ENCODE measurements at regions not wholly inside any gene's neighbourhood (a gene's known extent, or its start where the extent isn't known, plus 50 kb on each side); places are given as distances from the start of the nearest gene placed in this dataset.

DNA sequence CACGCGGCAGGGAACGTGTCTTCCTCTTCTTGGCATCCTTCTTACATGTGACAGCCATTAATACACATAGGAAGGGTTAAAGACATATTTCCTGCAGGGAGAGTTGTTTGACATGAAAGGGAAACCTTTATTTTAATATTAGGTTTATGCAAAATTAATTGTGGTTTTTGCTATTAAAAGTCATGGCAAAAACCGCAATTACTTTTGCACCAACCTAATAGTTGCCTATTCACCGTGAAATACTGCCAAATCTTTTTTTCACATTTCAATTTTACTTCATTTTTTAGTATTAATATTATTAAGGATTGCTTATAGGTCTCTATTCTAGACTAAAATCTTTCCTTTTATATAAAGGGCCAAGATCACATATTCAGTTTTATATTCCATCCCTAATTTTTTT is 230.4 kb upstream of the PITX2 start:
- Histone ChIP-seq H3K4me3 (no peak overlapping the region), H3K27ac (no peak overlapping the region), H3K4me1 (no peaks in the 10 kb centered on the region), H3K27me3 (no peaks in the 10 kb centered on the region), H3K36me3 (no peaks in the 10 kb centered on the region), H3K9me3 (no peaks in the 10 kb centered on the region)
- ATAC-seq (no peak), DNase-seq (no peak)
- TF ChIP-seq POLR2A (IDR thresholded peaks at IDR 0.05), result no peak
- TF ChIP-seq, protein P1, sequence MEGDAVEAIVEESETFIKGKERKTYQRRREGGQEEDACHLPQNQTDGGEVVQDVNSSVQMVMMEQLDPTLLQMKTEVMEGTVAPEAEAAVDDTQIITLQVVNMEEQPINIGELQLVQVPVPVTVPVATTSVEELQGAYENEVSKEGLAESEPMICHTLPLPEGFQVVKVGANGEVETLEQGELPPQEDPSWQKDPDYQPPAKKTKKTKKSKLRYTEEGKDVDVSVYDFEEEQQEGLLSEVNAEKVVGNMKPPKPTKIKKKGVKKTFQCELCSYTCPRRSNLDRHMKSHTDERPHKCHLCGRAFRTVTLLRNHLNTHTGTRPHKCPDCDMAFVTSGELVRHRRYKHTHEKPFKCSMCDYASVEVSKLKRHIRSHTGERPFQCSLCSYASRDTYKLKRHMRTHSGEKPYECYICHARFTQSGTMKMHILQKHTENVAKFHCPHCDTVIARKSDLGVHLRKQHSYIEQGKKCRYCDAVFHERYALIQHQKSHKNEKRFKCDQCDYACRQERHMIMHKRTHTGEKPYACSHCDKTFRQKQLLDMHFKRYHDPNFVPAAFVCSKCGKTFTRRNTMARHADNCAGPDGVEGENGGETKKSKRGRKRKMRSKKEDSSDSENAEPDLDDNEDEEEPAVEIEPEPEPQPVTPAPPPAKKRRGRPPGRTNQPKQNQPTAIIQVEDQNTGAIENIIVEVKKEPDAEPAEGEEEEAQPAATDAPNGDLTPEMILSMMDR (IDR thresholded peaks at IDR 0.05), result no peak
- intact Hi-C loops (cut with DNase I), result no loop called here
- WGBS (ENCODE audit: insufficient coverage, low coverage, low lambda C conversion rate, missing lambda C conversion rate), result 79% methylated on average over 5 of the region's 5 CpGs

DNA sequence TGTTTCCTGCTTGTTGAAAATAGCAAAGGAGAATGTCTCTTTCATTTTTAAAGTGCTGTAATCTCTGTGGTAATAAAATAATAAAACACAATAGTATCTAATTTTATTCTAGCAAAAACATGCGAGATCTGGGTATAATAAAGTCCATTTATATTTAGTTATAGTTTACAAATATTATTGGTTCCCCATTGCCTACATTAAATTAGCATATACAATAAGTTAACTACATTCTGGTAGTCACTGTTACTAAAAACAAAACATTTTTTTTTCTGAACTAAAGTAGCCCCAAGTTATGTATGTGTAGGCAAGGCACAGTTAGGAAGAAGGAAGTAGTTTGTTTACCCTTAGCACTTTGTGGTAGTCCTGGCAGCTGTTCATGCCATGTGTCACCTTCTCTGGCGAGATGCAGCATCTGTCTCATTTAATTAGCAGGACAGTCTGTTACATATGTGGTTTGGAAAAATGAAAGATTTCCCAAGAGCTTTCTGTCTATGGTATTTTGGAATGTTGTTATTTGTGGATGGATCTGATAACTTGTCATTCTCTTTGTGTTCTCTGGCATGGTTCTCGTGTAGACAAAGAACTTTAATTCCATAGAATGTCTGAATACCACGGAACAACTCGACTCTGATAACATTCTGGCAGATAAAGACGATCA is 231.3 kb upstream of the PITX2 start:
- no peak overlapping the region for H3K27ac ChIP-seq
- no peaks in the 10 kb centered on the region for H3K9me3 ChIP-seq
- intact Hi-C loops (cut with DNase I), result no loop called here
- H3K4me1 ChIP-seq, result no peaks in the 10 kb centered on the region
- no peak overlapping the region for H3K4me3 ChIP-seq
- H3K36me3 ChIP-seq, result no peaks in the 10 kb centered on the region
- no peak for DNase-seq
- H3K27me3 ChIP-seq, result no peaks in the 10 kb centered on the region
- TF ChIP-seq, protein P1 (IDR thresholded peaks at IDR 0.05), result no peak
- TF ChIP-seq POLR2A (IDR thresholded peaks at IDR 0.05), result no peak
- WGBS (ENCODE audit: insufficient coverage, low coverage, low lambda C conversion rate, missing lambda C conversion rate), result 32% methylated on average over 6 of the region's 6 CpGs
- ATAC-seq, result peak in 2 of 4 donors; percentile 18 to 25

DNA sequence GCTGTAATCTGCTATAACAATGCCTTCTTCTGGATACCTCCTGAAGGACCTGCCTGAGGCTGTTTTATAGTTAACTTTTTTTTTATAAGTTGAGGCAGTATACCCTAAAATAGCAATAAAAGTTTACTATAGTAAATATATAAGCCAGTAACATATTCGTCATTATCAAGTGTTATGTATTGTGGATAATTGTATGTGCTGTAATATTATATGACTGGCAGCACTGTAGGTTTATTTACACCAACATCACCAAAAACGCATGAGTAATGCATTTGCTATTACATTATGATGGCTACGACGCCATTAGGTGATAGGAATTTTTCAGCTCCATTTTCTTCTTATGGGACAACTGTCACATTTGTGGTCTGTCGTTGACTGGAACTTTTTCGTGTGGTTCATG is 237.2 kb upstream of the PITX2 start:
- Histone ChIP-seq H3K4me1 (no peaks in the 10 kb centered on the region), H3K27ac (no peak overlapping the region), H3K4me3 (no peak overlapping the region), H3K9me3 (no peaks in the 10 kb centered on the region), H3K27me3 (no peaks in the 10 kb centered on the region), H3K36me3 (no peaks in the 10 kb centered on the region)
- 61% methylated on average over 6 of the region's 6 CpGs for WGBS (ENCODE audit: insufficient coverage, low coverage, low lambda C conversion rate, missing lambda C conversion rate)
- DNase-seq, result no peak
- TF ChIP-seq POLR2A (IDR thresholded peaks at IDR 0.05), result no peak
- TF ChIP-seq, protein P1 (IDR thresholded peaks at IDR 0.05), result no peak
- ATAC-seq, result no peak
- intact Hi-C loops (cut with DNase I), result no loop called here

DNA sequence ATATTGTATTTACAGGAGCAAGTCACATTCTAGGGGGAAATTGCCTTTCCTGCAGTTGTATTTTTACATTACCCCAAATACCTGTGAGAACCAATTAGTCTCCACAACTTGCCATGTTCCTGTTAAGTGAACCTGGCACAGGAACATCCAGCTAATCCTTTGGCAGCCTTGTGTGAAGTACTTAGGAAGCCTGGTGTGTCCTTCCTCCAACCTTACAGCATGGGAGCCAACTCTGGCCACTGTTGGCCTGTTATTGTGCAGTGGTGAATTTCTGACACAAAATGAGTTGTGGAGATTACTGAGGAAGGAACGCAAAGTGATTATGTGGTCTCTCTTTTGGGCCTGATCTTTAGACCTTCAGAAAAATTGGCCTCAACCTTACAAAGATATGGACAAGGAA is 238.0 kb upstream of the PITX2 start:
- no peak overlapping the region for H3K27ac ChIP-seq
- H3K36me3 ChIP-seq, result no peaks in the 10 kb centered on the region
- no peak overlapping the region for H3K4me3 ChIP-seq
- H3K9me3 ChIP-seq, result no peaks in the 10 kb centered on the region
- 90% methylated on average over 1 of the region's 1 CpG for WGBS (ENCODE audit: insufficient coverage, low coverage, low lambda C conversion rate, missing lambda C conversion rate)
- H3K4me1 ChIP-seq, result no peaks in the 10 kb centered on the region
- intact Hi-C loops (cut with DNase I), result no loop called here
- no peak for ATAC-seq
- DNase-seq, result no peak
- TF ChIP-seq POLR2A (IDR thresholded peaks at IDR 0.05), result no peak
- TF ChIP-seq, protein P1 (IDR thresholded peaks at IDR 0.05), result no peak
- H3K27me3 ChIP-seq, result no peaks in the 10 kb centered on the region

Data from right lobe of liver (tissue), 6 donors.